Neural crest cell (in vitro differentiated cells): ENCODE measurements at regions not wholly inside any gene's neighbourhood (a gene's known extent, or its start where the extent isn't known, plus 50 kb on each side); places are given as distances from the start of the nearest gene placed in this dataset.

ENCODE experiments used
- DNase-seq: peaks from one replicate; pipeline ENCODE4 v3.0.0; 2021; ENCODE audit warnings: low read depth, mixed read lengths, low spot score
- H3K27ac Mint-ChIP-seq: one replicate; pipeline ENCODE4 v1.8.0; 2021; ENCODE audit warnings: mild to moderate bottlenecking, mixed read lengths; ENCODE audit not compliant: unreplicated experiment
- H3K27me3 Mint-ChIP-seq: 2 replicates; pipeline ENCODE4 v1.8.0; 2021; ENCODE audit warnings: low read depth, mild to moderate bottlenecking, mixed read lengths
- H3K36me3 Mint-ChIP-seq: 2 replicates; pipeline ENCODE4 v1.8.0; 2021; ENCODE audit warnings: low read depth, mild to moderate bottlenecking, mixed read lengths
- H3K4me1 Mint-ChIP-seq: 2 replicates; pipeline ENCODE4 v1.8.0; 2021; ENCODE audit warnings: mixed read lengths
- H3K4me3 Mint-ChIP-seq: one replicate; pipeline ENCODE4 v1.8.0; 2021; ENCODE audit warnings: mild to moderate bottlenecking, mixed read lengths
- H3K9me3 Mint-ChIP-seq: 2 replicates; pipeline ENCODE4 v1.8.0; 2021; ENCODE audit warnings: mixed read lengths
- TF ChIP-seq, protein P1 (sequence below): fragments of 200-600 bp; sonication (generic); conservative IDR thresholded peaks from 2 replicates; pipeline ENCODE4 v1.5.0; 2021; ENCODE audit warnings: antibody characterized with exemption, mild to moderate bottlenecking

DNA sequence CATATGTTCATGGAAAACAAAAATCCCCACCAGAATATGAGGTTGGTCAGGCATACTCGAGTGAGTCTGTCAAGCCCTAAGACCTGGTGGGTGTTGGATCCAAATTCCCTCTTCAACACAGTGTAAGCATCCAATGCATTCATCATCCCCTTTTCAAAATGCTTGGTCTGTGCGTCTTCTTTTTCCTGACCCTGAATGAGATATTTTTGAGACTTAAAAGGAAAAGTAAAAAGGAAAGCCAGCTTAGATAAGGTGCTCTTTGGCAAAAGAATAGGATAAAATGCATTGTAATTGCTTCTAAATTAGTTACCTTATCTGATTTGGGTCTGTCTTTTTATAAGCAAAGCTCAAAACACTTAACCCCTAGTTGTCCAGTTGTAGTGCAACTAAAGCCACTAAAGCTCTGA is 331.5 kb downstream of the PTEN start:
- no peak overlapping the region for H3K4me3 Mint-ChIP-seq
- DNase-seq = no peak
- peaks cover 3% of the 10 kb centered on the region for H3K36me3 Mint-ChIP-seq
- H3K27me3 Mint-ChIP-seq = no peaks in the 10 kb centered on the region
- no peak overlapping the region for H3K27ac Mint-ChIP-seq
- H3K4me1 Mint-ChIP-seq = peaks cover 24% of the 10 kb centered on the region
- peaks cover 13% of the 10 kb centered on the region for H3K9me3 Mint-ChIP-seq
- TF ChIP-seq, protein P1, sequence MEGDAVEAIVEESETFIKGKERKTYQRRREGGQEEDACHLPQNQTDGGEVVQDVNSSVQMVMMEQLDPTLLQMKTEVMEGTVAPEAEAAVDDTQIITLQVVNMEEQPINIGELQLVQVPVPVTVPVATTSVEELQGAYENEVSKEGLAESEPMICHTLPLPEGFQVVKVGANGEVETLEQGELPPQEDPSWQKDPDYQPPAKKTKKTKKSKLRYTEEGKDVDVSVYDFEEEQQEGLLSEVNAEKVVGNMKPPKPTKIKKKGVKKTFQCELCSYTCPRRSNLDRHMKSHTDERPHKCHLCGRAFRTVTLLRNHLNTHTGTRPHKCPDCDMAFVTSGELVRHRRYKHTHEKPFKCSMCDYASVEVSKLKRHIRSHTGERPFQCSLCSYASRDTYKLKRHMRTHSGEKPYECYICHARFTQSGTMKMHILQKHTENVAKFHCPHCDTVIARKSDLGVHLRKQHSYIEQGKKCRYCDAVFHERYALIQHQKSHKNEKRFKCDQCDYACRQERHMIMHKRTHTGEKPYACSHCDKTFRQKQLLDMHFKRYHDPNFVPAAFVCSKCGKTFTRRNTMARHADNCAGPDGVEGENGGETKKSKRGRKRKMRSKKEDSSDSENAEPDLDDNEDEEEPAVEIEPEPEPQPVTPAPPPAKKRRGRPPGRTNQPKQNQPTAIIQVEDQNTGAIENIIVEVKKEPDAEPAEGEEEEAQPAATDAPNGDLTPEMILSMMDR = no peak

DNA sequence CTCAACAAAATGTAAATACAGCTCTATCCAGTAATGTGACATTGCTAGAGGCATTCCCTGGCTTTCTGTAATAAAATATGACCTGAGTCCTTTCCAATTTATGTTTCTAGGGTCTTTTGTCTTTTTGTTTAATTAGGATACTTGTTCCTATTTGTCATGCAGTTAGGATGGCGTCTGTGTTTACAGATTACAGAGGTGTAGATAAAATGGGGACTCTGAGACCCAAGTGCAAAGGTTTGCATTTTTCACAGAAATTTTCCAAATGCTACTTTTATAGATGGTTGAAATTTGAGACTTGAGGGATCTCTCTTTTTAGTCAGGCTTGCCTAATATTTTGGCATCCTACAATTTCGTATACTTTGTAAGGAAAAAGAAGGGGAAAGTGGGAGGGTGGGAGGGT is 332.4 kb downstream of the PTEN start:
- no peak for DNase-seq
- H3K4me1 Mint-ChIP-seq = peaks cover 33% of the 10 kb centered on the region
- TF ChIP-seq, protein P1 = no peak
- peaks cover 17% of the 10 kb centered on the region for H3K9me3 Mint-ChIP-seq
- H3K36me3 Mint-ChIP-seq = peaks cover 3% of the 10 kb centered on the region
- no peak overlapping the region for H3K4me3 Mint-ChIP-seq
- no peak overlapping the region for H3K27ac Mint-ChIP-seq
- H3K27me3 Mint-ChIP-seq = no peaks in the 10 kb centered on the region

DNA sequence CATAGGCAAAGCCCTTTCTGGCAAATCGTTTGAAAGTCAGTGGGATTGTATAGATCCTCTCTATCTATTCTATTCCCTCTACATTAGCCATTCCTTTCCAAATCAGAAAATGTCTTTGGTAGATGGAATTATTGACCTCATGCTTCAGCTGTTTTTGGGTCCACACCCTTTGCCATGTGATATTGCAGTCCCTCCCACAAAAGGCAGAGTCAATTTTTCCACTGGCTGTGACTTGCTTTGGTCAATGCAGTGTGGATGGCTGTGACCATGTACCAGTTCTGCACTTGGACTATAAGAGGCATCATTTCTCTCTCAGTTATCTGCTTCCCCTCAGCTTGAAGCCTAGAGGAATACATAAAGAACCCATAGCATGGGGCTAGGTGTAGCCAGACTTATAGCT is 332.9 kb downstream of the PTEN start:
- Mint-ChIP-seq H3K9me3 (peaks cover 17% of the 10 kb centered on the region), H3K36me3 (peaks cover 3% of the 10 kb centered on the region), H3K4me3 (no peak overlapping the region), H3K4me1 (peaks cover 37% of the 10 kb centered on the region), H3K27ac (no peak overlapping the region), H3K27me3 (no peaks in the 10 kb centered on the region)
- no peak for DNase-seq
- TF ChIP-seq, protein P1 = no peak

DNA sequence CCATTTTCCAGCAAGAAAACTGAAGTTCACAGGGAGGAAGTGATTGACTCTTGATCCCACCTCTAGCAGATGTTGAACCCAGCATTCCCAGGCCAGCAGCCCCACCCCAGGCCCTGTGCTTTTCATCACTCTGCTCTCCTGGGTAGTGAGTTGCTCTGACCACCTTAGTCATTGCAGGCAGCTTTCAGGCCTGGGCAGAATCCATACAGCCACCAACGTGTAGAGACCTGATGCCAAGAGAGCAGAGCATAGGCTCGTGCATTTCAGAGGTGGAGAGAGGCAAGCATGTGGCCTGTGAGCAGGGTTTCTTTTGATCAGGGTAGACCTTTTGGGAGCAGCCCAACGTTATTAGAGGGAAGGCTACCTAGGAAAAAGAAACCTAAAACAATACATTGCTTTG is 334.6 kb downstream of the PTEN start:
- no peak for DNase-seq
- Mint-ChIP-seq H3K27ac (no peak overlapping the region), H3K27me3 (no peaks in the 10 kb centered on the region), H3K9me3 (peaks cover 17% of the 10 kb centered on the region), H3K36me3 (peaks cover 3% of the 10 kb centered on the region), H3K4me1 (peaks cover 40% of the 10 kb centered on the region), H3K4me3 (no peak overlapping the region)
- TF ChIP-seq, protein P1 = no peak

DNA sequence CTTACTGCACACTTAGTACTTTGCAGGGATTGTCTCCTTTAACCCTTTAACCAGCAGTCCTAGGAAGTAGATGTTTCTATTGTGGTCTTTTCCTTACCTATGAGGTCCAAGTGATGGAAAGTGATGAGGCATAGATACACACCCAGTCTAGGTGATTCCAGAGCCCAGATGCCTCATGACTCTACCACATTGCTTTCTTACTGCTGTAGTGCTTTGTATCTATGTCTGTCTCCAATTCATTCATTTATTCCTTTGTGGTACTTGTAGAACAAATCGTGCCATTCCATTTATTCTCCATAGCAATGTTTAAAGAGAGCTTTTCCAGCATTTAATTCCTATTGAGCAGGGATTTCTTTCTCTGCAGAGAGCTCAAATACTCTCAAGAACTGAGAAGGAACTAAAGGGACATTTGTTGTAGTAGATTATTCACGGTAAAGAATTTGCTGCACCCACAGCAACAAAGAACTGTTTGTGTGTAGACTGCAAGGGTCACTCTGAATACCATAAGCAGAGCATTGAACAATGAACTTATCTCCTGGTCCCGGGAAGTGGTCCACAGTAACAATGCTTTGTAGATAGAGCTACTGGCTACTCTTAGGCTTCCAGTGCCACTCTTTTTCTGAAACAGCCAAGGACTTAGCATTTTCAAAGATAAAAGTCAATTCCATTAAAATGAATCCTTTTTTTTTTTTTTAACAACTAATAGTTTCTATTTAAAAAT is 337.0 kb downstream of the PTEN start:
- peak overlapping the region; percentile 87 for H3K27ac Mint-ChIP-seq
- TF ChIP-seq, protein P1 = no peak
- peak overlapping the region; percentile 70 for H3K4me3 Mint-ChIP-seq
- peaks cover 3% of the 10 kb centered on the region for H3K36me3 Mint-ChIP-seq
- no peak for DNase-seq
- H3K27me3 Mint-ChIP-seq = no peaks in the 10 kb centered on the region
- peaks cover 51% of the 10 kb centered on the region for H3K4me1 Mint-ChIP-seq
- H3K9me3 Mint-ChIP-seq = peaks cover 17% of the 10 kb centered on the region
